ENCODE measurements at regions not wholly inside any gene's neighbourhood (a gene's known extent, or its start where the extent isn't known, plus 50 kb on each side); places are given as distances from the start of the nearest gene placed in this dataset.
"Not testable (repeated sequence)": the region's sequence is repeated elsewhere in the genome, so short reads cannot be mapped to it uniquely, and the experiment has no call there.

DNA sequence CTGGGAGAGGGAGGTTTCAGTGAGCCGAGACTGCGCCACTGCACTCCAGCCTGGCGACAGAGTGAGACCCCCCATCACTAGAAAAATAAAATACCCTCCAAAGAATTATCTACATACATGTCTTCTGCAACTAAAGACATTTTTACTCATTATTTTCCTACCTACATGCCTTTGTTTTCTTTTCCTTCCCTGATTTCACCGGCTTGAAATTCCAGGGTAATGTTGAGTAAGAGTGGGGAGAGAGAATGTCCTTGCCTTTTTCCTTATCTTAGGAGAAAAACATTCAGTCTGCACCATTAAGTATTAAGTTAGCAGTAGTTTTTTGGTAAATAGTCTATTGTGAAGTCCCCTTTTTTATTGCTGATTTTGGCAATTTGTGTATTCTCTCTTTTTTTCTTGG, 82.4 kb upstream of the C15orf39 start:
- TF ChIP-seq POLR2A (IDR thresholded peaks at IDR 0.05) = not testable (repeated sequence)
- TF ChIP-seq, protein P1, sequence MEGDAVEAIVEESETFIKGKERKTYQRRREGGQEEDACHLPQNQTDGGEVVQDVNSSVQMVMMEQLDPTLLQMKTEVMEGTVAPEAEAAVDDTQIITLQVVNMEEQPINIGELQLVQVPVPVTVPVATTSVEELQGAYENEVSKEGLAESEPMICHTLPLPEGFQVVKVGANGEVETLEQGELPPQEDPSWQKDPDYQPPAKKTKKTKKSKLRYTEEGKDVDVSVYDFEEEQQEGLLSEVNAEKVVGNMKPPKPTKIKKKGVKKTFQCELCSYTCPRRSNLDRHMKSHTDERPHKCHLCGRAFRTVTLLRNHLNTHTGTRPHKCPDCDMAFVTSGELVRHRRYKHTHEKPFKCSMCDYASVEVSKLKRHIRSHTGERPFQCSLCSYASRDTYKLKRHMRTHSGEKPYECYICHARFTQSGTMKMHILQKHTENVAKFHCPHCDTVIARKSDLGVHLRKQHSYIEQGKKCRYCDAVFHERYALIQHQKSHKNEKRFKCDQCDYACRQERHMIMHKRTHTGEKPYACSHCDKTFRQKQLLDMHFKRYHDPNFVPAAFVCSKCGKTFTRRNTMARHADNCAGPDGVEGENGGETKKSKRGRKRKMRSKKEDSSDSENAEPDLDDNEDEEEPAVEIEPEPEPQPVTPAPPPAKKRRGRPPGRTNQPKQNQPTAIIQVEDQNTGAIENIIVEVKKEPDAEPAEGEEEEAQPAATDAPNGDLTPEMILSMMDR (IDR thresholded peaks at IDR 0.05) = not testable (repeated sequence)
